ENCODE measurements at regions not wholly inside any gene's neighbourhood (a gene's known extent, or its start where the extent isn't known, plus 50 kb on each side); places are given as distances from the start of the nearest gene placed in this dataset.

DNA sequence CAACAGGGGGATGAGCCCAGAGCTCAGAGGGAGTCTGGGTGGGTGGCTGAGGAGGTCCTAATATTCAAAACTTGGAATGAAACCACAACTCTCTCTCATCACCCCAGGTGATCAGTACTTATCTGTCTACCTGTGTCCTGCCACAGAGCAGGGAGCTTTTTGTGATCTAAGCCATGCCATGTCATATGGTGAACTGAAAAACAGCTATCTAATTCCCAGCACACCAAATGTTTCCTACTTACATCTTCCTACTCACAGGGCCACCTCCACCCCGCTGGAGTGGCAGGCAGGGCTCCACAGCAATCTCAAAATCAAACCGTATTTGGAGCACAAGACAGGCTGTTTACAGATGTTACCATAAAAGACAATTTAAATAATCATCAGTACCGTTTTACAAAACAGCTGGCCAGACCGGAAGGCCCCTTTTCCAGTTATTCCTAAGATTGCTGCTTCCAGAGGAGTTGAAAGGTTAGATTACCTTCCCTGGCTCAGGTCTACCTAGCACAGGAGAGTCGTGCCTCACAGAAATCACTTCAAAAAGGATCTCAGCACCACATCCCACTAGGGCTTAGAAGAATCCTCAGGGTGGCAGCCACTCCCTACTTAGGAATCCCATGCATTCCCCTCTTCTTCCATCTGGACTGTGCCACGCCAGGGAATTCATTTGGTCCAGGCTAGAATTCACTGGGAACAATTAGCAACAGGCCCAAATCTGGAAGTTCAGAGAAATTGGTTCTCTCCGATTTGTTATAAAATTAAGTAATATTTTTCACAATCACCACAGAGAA, 226.6 kb upstream of the IL12A start:
- Histone ChIP-seq H3K4me1 (no peaks in the 10 kb centered on the region), H3K4me3 (ENCODE audit: low read depth, low read length) (no peak overlapping the region), H3K9me3 (ENCODE audit: control insufficient read depth, low read length) (no peaks in the 10 kb centered on the region), H3K9ac (no peak overlapping the region), H3K4me2 (ENCODE audit: low read length) (no peak overlapping the region), H3K36me3 (ENCODE audit: control insufficient read depth, insufficient read depth, low read length) (no peaks in the 10 kb centered on the region), H3K27ac (peak overlapping the region; percentile 72), H3K27me3 (ENCODE audit: control insufficient read depth, insufficient read depth, low read length) (no peaks in the 10 kb centered on the region), H3K79me2 (no peaks in the 10 kb centered on the region), H2AFZ (no peak overlapping the region)
- no peak for TF ChIP-seq CTCF (IDR thresholded peaks at IDR 0.05)

GRCh38 chr3:159763011-159763601, 225.5 kb upstream of the IL12A start:
- no peaks in the 10 kb centered on the region for H3K36me3 ChIP-seq (ENCODE audit: control insufficient read depth, insufficient read depth, low read length)
- no peaks in the 10 kb centered on the region for H3K27me3 ChIP-seq (ENCODE audit: control insufficient read depth, insufficient read depth, low read length)
- H3K9ac ChIP-seq, result no peak overlapping the region
- TF ChIP-seq CTCF (IDR thresholded peaks at IDR 0.05), result no peak
- H3K79me2 ChIP-seq, result no peaks in the 10 kb centered on the region
- peak overlapping the region; percentile 68 for H2AFZ ChIP-seq
- peak overlapping the region; percentile 72 for H3K27ac ChIP-seq
- peak overlapping the region; percentile 91 for H3K4me2 ChIP-seq (ENCODE audit: low read length)
- H3K9me3 ChIP-seq (ENCODE audit: control insufficient read depth, low read length), result no peaks in the 10 kb centered on the region
- H3K4me3 ChIP-seq (ENCODE audit: low read depth, low read length), result peak overlapping the region; percentile 59
- H3K4me1 ChIP-seq, result no peaks in the 10 kb centered on the region

- Histone ChIP-seq H3K4me3 (ENCODE audit: low read depth, low read length) (peak overlapping the region; percentile 59), H3K4me1 (no peaks in the 10 kb centered on the region), H3K36me3 (ENCODE audit: control insufficient read depth, insufficient read depth, low read length) (no peaks in the 10 kb centered on the region), H3K27me3 (ENCODE audit: control insufficient read depth, insufficient read depth, low read length) (no peaks in the 10 kb centered on the region), H3K4me2 (ENCODE audit: low read length) (peak overlapping the region; percentile 91), H3K9me3 (ENCODE audit: control insufficient read depth, low read length) (no peaks in the 10 kb centered on the region), H3K79me2 (no peaks in the 10 kb centered on the region), H3K27ac (peak overlapping the region; percentile 72), H2AFZ (peak overlapping the region; percentile 68), H3K9ac (no peak overlapping the region)
- peak; percentile 16 for TF ChIP-seq CTCF (IDR thresholded peaks at IDR 0.05)
Measured at GRCh38 chr3:159763602-159764489, 224.8 kb upstream of the IL12A start.

DNA sequence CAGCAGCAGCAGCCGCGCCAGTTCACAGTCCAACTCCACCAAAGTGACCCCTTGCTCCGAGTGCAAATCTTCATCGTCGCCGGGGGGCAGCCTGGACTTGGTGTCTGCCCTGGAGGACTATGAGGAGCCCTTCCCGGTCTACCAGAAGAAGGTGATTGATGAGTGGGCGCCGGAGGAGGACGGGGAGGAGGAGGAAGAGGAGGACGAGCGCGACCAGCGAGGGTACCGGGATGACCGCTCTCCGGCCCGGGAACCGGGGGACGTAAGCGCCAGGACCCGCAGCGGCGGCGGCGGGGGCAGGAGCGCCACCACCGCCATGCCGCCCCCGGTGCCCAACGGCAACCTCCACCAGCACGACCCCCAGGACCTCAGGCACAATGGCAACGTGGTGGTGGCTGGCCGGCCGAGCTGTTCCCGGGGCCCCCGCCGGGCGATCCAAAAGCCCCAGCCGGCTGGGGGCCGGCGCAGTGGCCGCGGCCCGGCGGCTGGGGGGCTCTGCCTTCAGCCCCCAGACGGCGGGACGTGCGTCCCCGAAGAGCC, 224.1 kb upstream of the IL12A start:
- H3K4me3 ChIP-seq (ENCODE audit: low read depth, low read length), result peak overlapping the region; percentile 59
- H2AFZ ChIP-seq, result peak overlapping the region; percentile 68
- H3K9me3 ChIP-seq (ENCODE audit: control insufficient read depth, low read length), result no peaks in the 10 kb centered on the region
- peak overlapping the region; percentile 42 for H3K27ac ChIP-seq
- H3K36me3 ChIP-seq (ENCODE audit: control insufficient read depth, insufficient read depth, low read length), result no peaks in the 10 kb centered on the region
- peak overlapping the region; percentile 85 for H3K4me2 ChIP-seq (ENCODE audit: low read length)
- H3K4me1 ChIP-seq, result no peaks in the 10 kb centered on the region
- no peaks in the 10 kb centered on the region for H3K79me2 ChIP-seq
- no peak for TF ChIP-seq CTCF (IDR thresholded peaks at IDR 0.05)
- no peaks in the 10 kb centered on the region for H3K27me3 ChIP-seq (ENCODE audit: control insufficient read depth, insufficient read depth, low read length)
- no peak overlapping the region for H3K9ac ChIP-seq

All from parathyroid adenoma (tissue), 2 donors.